ENCODE measurements at regions not wholly inside any gene's neighbourhood (a gene's known extent, or its start where the extent isn't known, plus 50 kb on each side); places are given as distances from the start of the nearest gene placed in this dataset.

GRCh38 chr19:31416548-31416947 is 67.3 kb upstream of the TSHZ3 start:
- no peak for TF ChIP-seq EZH2 (IDR thresholded peaks at IDR 0.05; ENCODE audit: low read length)
- TF ChIP-seq, protein P1, sequence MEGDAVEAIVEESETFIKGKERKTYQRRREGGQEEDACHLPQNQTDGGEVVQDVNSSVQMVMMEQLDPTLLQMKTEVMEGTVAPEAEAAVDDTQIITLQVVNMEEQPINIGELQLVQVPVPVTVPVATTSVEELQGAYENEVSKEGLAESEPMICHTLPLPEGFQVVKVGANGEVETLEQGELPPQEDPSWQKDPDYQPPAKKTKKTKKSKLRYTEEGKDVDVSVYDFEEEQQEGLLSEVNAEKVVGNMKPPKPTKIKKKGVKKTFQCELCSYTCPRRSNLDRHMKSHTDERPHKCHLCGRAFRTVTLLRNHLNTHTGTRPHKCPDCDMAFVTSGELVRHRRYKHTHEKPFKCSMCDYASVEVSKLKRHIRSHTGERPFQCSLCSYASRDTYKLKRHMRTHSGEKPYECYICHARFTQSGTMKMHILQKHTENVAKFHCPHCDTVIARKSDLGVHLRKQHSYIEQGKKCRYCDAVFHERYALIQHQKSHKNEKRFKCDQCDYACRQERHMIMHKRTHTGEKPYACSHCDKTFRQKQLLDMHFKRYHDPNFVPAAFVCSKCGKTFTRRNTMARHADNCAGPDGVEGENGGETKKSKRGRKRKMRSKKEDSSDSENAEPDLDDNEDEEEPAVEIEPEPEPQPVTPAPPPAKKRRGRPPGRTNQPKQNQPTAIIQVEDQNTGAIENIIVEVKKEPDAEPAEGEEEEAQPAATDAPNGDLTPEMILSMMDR (optimal IDR thresholded peaks at IDR 0.05 in 1 of 3, IDR thresholded peaks at IDR 0.05 in 1 of 3, conservative IDR thresholded peaks at IDR 0.05 in 1 of 3; ENCODE audit: extremely low read depth in 1 of 3, insufficient read depth in 2 of 3, low read length in 3 of 3) = no peak

Data from keratinocyte (primary cell).